NCI-H2196 (cell line): ENCODE measurements at regions not wholly inside any gene's neighbourhood (a gene's known extent, or its start where the extent isn't known, plus 50 kb on each side); places are given as distances from the start of the nearest gene placed in this dataset.
A peak's percentile ranks its signal among the peaks of the same experiment; 100 is the strongest.

Experiments used
- DNase-seq: peaks from one replicate; lab custom pipeline; 2025; ENCODE audit not compliant: unreplicated experiment; lab: John Stamatoyannopoulos, UW

GRCh38 chr3:193187070-193187722 lies 53.8 kb upstream of the PLAAT1 start:
- DNase-seq = no peak

GRCh38 chr3:193190146-193190786 lies 50.8 kb upstream of the PLAAT1 start:
- peak; percentile 85 for DNase-seq
